Neural crest cell (in vitro differentiated cells): ENCODE measurements at regions not wholly inside any gene's neighbourhood (a gene's known extent, or its start where the extent isn't known, plus 50 kb on each side); places are given as distances from the start of the nearest gene placed in this dataset.

ENCODE experiments used
- DNase-seq: peaks from one replicate; pipeline ENCODE4 v3.0.0; 2021; ENCODE audit warnings: low read depth, mixed read lengths, low spot score
- H3K27ac Mint-ChIP-seq: one replicate; pipeline ENCODE4 v1.8.0; 2021; ENCODE audit warnings: mild to moderate bottlenecking, mixed read lengths; ENCODE audit not compliant: unreplicated experiment
- H3K27me3 Mint-ChIP-seq: 2 replicates; pipeline ENCODE4 v1.8.0; 2021; ENCODE audit warnings: low read depth, mild to moderate bottlenecking, mixed read lengths
- H3K36me3 Mint-ChIP-seq: 2 replicates; pipeline ENCODE4 v1.8.0; 2021; ENCODE audit warnings: low read depth, mild to moderate bottlenecking, mixed read lengths
- H3K4me1 Mint-ChIP-seq: 2 replicates; pipeline ENCODE4 v1.8.0; 2021; ENCODE audit warnings: mixed read lengths
- H3K4me3 Mint-ChIP-seq: one replicate; pipeline ENCODE4 v1.8.0; 2021; ENCODE audit warnings: mild to moderate bottlenecking, mixed read lengths
- H3K9me3 Mint-ChIP-seq: 2 replicates; pipeline ENCODE4 v1.8.0; 2021; ENCODE audit warnings: mixed read lengths
- TF ChIP-seq, protein P1 (sequence below): fragments of 200-600 bp; sonication (generic); conservative IDR thresholded peaks from 2 replicates; pipeline ENCODE4 v1.5.0; 2021; ENCODE audit warnings: antibody characterized with exemption, mild to moderate bottlenecking

DNA sequence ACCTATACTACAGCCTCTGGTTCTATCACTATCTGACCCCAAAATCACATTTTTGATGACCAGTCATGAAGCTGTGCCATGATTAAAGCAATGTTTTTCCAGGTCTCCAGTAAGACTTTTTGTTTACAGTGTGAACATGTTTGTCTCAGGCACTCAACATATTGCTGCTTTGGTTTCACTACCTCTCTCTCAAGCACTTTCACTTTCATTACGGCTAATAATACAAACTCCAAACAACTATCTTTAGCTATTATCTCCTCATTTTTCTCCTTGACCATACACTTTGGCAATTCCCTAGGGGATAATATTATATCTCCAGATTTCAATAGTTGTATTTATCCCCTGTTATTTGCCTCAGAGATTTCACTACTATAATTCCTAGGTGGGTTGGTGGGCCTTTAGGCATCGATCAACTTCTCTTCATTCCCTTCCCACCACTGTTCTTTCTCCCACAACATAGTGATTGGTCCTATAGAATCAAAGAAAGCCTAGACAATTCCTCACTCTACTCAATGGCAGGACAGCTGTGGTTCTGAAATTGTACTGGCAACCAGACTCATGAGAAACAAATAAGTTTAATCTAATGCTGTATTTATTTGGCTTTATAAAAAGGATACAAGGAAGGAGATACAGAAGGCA lies 261.4 kb upstream of the ZWINT start:
- H3K9me3 Mint-ChIP-seq: no peaks in the 10 kb centered on the region
- no peak for DNase-seq
- no peak overlapping the region for H3K4me3 Mint-ChIP-seq
- TF ChIP-seq, protein P1, sequence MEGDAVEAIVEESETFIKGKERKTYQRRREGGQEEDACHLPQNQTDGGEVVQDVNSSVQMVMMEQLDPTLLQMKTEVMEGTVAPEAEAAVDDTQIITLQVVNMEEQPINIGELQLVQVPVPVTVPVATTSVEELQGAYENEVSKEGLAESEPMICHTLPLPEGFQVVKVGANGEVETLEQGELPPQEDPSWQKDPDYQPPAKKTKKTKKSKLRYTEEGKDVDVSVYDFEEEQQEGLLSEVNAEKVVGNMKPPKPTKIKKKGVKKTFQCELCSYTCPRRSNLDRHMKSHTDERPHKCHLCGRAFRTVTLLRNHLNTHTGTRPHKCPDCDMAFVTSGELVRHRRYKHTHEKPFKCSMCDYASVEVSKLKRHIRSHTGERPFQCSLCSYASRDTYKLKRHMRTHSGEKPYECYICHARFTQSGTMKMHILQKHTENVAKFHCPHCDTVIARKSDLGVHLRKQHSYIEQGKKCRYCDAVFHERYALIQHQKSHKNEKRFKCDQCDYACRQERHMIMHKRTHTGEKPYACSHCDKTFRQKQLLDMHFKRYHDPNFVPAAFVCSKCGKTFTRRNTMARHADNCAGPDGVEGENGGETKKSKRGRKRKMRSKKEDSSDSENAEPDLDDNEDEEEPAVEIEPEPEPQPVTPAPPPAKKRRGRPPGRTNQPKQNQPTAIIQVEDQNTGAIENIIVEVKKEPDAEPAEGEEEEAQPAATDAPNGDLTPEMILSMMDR: no peak
- H3K27ac Mint-ChIP-seq: no peak overlapping the region
- no peaks in the 10 kb centered on the region for H3K4me1 Mint-ChIP-seq
- H3K27me3 Mint-ChIP-seq: no peaks in the 10 kb centered on the region
- H3K36me3 Mint-ChIP-seq: no peaks in the 10 kb centered on the region

DNA sequence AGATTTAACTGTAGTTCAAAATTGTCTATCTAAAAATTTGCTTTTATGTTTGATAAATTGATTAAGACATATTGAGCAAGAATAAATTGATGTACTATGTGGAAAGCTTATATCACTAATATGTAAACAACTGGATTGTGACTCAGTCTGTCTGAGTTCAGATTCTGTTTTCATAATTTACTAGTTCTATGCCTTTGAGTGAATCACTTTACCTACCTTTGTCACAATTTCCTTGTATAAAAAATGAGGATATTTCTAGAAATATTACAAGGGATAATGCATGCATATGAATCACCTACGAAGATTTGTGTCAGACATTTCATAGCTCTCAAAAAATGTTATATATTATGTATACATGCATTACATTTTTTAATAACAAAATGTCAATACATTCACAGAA lies 245.1 kb upstream of the ZWINT start:
- Mint-ChIP-seq H3K9me3 (no peaks in the 10 kb centered on the region), H3K4me1 (no peaks in the 10 kb centered on the region), H3K27me3 (no peaks in the 10 kb centered on the region), H3K4me3 (no peak overlapping the region), H3K36me3 (no peaks in the 10 kb centered on the region), H3K27ac (no peak overlapping the region)
- no peak for DNase-seq
- TF ChIP-seq, protein P1: no peak

DNA sequence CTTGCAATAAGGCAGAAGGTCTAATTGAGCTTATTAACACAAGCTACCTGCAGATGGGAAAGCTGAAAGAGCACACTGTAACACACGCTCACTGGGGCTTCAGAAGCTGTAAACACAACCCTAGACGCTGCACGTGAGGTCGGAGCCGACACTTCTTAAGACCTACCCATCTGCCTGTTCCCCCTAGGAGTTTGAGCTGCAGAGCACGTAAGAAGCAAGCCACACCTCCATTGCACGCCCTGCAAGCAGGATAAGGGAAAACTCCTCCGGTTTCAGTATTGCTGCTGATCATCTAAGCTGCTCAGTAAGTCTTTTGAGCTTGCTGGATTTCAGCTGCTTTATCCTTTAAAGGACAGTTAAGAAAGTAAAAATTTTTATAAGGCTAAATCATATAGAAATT lies 244.0 kb upstream of the ZWINT start:
- Mint-ChIP-seq H3K4me3 (no peak overlapping the region), H3K27me3 (no peaks in the 10 kb centered on the region), H3K9me3 (no peaks in the 10 kb centered on the region), H3K36me3 (no peaks in the 10 kb centered on the region), H3K27ac (no peak overlapping the region), H3K4me1 (no peaks in the 10 kb centered on the region)
- TF ChIP-seq, protein P1: no peak
- DNase-seq: no peak

DNA sequence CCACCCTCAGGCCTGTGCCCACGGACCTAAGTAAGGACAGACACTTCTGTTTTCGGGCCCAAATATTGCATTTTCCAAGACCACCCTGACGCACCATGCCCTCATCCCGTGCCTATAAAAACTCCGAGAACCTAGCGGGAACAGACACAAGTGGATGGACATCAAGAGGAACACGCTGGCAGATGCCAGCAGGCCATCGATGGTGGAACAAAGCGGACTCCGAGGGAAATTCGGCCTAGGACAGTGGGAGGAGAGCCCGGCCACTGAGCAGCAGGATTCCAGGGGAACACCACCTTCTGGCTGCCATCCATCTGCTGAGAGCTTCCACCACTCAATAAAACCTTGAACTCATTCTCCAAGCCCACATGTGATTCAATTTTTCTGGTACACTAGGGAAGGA lies 243.6 kb upstream of the ZWINT start:
- Mint-ChIP-seq H3K36me3 (no peaks in the 10 kb centered on the region), H3K27me3 (no peaks in the 10 kb centered on the region), H3K4me1 (no peaks in the 10 kb centered on the region), H3K9me3 (no peaks in the 10 kb centered on the region), H3K27ac (no peak overlapping the region), H3K4me3 (no peak overlapping the region)
- TF ChIP-seq, protein P1: no peak
- DNase-seq: no peak

DNA sequence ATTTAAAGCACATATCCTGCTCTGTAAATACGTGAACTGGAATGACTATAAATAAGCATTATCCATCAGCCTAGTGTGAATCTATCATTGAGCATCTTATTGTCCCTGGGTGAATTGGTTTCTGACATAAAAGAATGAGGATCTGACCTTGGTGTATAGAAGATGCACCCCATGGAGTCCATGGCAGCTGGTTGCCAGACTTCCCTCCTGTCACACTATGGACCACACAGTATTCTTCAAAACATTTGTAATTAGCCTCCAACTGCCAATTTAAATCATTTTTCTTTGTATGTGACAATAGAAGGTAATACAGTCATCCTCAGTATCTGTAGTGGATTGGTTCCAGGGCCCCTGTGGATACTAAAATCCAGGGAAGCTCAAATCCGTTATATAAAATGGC lies 238.1 kb upstream of the ZWINT start:
- no peak overlapping the region for H3K27ac Mint-ChIP-seq
- H3K27me3 Mint-ChIP-seq: no peaks in the 10 kb centered on the region
- no peaks in the 10 kb centered on the region for H3K9me3 Mint-ChIP-seq
- no peak for DNase-seq
- no peaks in the 10 kb centered on the region for H3K36me3 Mint-ChIP-seq
- H3K4me1 Mint-ChIP-seq: no peaks in the 10 kb centered on the region
- no peak overlapping the region for H3K4me3 Mint-ChIP-seq
- TF ChIP-seq, protein P1: no peak

DNA sequence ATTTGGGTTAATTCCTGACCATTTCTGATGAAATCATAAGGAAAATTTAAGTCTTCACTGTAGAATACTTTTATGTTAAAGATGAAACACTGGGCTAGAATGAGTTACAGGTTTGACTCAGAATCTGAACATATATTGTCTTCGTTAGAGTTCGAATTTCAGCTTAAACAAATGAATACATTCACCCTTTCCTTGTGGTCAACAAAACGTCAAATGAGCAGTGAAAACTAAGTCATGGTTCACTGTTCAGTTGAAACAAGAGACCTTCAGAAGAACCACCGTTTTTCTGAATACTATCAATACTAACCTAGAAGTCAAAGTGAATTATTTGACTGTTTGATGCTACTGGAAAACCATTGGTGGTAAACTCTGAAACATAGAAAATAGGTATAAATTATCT lies 235.2 kb upstream of the ZWINT start:
- no peak for DNase-seq
- no peaks in the 10 kb centered on the region for H3K27me3 Mint-ChIP-seq
- H3K4me3 Mint-ChIP-seq: no peak overlapping the region
- H3K9me3 Mint-ChIP-seq: no peaks in the 10 kb centered on the region
- H3K27ac Mint-ChIP-seq: no peak overlapping the region
- H3K4me1 Mint-ChIP-seq: no peaks in the 10 kb centered on the region
- no peaks in the 10 kb centered on the region for H3K36me3 Mint-ChIP-seq
- TF ChIP-seq, protein P1: no peak
